ENCODE measurements at regions not wholly inside any gene's neighbourhood (a gene's known extent, or its start where the extent isn't known, plus 50 kb on each side); places are given as distances from the start of the nearest gene placed in this dataset.
"Not testable (repeated sequence)": the region's sequence is repeated elsewhere in the genome, so short reads cannot be mapped to it uniquely, and the experiment has no call there.

- TF ChIP-seq POLR2AphosphoS5, POLR2A (IDR thresholded peaks at IDR 0.05; ENCODE audit: low read depth, low read length): not testable (repeated sequence)
Measured at GRCh38 chr7:65727182-65727581, 145.7 kb upstream of the VKORC1L1 start.
